ENCODE measurements at regions not wholly inside any gene's neighbourhood (a gene's known extent, or its start where the extent isn't known, plus 50 kb on each side); places are given as distances from the start of the nearest gene placed in this dataset.
A peak's percentile ranks its signal among the peaks of the same experiment; 100 is the strongest.

- DNase-seq: peak; percentile 39
Measured at GRCh38 chr5:159826351-159827214, 89.7 kb upstream of the ADRA1B start.

GRCh38 chr5:159827861-159828260 is 88.4 kb upstream of the ADRA1B start:
- no peak for DNase-seq

DNA sequence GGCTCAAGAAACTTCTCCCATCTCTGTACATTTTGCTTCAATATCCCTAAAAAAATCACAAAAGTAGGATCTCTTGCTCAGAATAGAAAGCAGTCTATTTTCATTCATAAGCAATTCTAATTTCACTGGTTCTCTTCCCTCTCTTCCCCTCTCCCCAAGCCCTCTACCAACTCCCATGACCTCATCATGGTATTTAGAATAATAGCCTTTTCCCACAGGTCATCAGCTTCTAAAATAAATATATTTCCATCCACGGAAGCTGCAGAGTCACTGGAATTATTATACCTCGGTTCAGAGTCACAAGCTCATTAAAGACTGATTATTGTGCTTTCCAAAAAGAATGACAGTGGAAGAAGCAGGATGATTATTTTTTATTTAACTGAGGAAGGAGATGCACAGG is 84.2 kb upstream of the ADRA1B start:
- DNase-seq: no peak

DNA sequence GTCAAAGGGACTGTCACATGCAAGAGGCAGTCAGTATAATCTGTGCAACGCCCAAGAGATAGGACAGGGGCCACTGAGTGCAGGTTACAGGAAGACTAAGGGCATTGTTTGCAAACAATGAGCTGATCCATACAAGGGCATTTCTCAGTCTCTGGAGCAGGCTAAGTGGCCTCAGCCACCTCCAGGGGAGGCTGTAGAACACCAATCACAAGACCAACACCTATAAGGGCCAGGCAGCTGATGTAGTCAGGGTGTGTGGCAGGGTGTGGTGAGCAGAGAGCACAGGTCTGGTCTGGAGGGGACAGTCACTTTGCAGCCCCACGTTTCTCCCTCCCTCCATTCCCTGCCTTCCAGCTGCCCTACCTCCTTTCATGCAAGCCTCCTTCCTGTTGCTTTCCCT is 83.2 kb upstream of the ADRA1B start:
- no peak for DNase-seq

- DNase-seq: no peak
Measured at GRCh38 chr5:159833846-159834245, 82.4 kb upstream of the ADRA1B start.

GRCh38 chr5:159835548-159835947 is 80.7 kb upstream of the ADRA1B start:
- DNase-seq: no peak

DNA sequence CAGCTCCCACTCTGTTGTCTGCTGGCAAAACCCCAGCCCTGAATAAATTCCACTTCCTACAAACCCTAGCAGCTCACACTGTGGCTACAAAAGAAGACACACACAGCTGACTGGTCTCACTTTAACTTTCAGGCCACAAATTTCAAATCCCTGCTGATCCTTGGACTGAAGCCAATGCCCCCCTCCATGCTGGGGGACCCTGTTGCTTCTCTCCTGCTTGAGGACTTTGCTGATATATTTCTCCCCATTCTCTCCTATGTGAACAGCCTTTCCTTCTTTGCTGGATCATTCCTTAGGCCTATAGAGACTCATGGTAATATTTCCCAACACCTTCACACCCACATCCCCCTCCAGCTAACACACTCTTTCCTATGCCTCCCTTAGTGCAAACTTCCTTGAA is 79.6 kb upstream of the ADRA1B start:
- DNase-seq: no peak

DNA sequence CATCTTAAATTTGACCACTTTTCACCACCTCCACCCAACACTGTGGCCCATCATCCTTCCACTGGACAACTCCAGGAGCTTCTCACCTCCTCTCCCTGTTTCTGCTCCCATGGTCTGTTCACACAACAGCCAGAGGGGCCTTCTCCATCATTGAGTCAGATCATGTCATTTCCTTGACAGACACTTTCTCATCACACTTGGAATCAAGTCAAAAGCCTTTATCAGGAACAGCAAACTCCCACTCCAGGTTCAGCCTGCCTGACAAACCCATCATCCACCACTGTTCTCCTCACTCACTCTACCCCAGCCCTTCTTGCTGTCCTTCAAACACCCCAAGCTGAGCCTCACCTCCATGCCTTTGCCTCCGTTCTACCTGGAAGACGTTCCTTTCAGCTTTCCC is 78.4 kb upstream of the ADRA1B start:
- DNase-seq: no peak

DNA sequence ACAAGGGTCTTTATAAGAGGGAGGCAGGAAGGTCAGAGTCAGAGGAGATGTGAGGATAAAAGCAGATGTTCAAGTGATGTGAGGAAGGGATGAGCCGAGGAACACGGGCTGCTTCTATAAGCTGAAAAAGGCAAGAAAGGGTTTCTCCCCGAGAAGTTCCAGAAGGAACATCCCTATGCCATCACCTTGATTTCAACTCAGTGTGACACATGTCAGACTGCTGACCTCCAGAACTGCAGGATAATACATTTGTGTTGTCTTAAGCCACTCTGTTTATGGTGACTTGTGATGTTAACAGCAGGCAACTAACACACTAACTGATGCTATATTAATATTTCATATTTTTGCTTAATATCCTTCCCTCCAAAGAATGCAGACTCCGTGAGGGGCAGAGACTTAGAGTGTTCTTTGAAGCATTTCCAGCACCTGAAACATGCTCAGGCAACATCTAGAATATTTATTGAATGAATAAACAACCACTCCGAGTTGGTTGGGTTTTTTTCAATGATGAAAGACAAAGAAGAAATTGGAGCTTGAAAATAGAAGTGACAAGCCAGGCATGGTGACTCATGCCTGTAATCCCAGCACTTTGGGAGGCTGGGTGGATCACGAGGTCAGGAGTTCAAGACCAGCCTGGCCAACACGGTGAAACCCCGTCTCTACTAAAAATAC is 77.6 kb upstream of the ADRA1B start:
- no peak for DNase-seq

DNA sequence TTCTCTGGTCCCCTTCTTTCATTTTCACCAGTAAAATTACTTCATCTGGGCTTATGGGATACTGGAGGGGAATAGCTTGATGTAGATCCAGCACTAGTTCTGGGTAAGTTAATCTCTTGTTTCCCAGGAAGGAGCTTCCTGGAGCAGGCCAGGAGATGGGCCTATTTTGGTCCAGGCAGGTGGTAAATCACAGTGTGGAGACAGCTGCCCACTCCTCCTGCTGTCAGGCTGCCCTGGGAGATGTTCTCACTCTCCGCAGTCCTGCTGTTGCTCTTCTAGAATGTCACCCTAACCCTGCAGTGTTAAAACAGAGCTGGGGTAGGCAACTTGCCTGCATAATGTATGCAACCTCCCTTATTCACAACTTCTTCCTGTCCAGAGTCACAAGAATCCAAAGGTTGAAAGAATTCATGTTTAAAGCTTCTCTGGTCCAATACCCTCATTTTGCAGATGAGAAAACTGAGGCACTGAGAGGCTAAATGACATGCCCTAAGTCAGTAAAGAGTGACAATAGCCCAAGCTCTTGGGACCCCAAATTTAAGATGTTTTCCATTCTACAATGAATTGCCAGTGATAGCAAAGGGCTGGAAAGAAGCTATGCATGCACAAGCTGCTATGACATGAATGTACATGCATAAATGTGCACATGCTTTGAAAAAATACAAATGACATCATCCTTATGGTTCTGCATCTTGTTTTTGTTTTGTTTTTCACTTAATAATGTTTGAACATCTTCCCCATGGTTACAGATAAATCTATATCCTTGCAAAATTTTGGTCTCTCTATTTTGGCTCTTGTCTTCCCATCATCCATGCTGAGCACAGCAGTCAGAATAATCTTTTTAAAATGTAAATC is 71.8 kb upstream of the ADRA1B start:
- no peak for DNase-seq

GRCh38 chr5:159849437-159850083 is 66.7 kb upstream of the ADRA1B start:
- no peak for DNase-seq

- DNase-seq: no peak
Measured at GRCh38 chr5:159850160-159850559, 66.1 kb upstream of the ADRA1B start.

GRCh38 chr5:159851053-159851452 is 65.2 kb upstream of the ADRA1B start:
- no peak for DNase-seq

DNA sequence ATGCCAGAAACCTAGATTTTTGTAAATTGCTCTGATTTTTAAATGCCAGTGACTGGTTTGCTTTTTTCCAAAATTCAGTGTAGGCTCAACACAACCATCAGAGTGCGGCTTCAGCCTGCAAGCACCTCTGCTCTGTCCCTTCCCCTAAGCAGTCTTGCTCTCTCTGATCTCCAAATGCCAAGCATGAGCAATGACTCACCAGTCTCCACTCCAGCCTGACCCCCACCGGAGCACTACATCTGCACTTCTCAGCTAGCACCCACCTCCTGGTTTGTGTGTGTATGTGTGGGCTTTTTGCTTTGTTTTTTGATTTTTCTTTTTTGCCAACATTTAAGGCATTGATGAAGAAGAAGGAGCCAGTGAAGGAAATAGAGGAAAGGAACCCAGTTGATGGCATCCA is 61.4 kb upstream of the ADRA1B start:
- no peak for DNase-seq

- DNase-seq: no peak
Measured at GRCh38 chr5:159855476-159856191, 60.6 kb upstream of the ADRA1B start.

DNA sequence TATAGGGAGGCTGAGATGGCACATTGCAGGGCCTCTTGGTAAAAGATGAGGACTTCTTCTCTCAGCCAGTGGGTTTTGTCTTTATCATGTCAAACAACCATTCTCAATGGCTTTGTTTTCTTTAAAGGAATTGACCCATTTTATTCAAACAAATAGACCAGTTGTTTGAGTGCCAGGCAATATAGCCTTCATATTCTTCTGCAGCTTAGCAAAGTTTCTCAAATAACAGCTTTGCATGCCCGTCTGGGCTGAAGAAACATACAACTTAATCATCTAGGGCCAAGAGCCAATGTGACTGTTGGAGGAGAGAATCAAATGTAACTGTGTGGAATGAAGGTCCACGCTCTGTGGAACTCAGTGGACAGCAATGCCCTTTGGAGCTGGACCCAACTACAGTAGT is 57.4 kb upstream of the ADRA1B start:
- no peak for DNase-seq

DNA sequence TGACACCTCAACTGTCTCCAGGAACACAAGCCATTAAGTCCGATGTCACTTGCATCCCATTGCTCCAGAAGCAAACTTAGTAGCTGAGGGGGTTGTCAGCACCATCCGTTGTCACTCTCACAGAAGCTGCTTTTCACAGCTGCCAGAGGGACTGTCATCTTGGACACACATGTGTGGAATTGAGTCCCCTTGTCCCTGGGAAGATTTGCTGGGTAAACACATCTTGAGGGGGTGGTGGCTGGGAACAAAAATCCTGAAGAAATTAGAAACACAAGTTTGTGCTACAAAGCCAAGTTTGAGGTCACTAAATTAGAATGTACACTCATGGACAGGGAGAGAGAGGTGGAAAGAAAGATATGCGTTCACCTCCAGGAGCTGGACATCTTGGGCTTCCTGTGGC is 55.2 kb upstream of the ADRA1B start:
- DNase-seq: no peak

- DNase-seq: peak; percentile 11
Measured at GRCh38 chr5:159864885-159865691, 51.2 kb upstream of the ADRA1B start.

DNA sequence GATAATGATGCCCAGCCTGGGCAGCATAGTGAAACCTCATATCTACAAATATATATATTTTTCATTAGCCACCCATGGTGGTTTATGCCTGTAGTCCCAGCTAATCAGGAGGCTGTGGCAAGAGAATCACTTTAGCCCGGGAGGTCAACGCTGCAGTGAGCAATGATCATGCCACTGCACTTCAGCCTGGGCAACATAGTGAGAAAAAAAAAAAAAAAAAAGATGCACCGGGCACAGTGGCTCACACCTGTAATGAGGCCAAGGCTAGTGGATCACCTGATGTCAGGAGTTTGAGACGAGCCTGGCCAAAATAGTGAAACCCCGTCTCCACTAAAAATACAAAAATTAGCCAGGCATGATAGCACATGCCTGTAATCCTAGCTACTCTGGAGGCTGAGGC is 50.2 kb upstream of the ADRA1B start:
- no peak for DNase-seq
